HG03469 (cell line): ENCODE measurements at regions not wholly inside any gene's neighbourhood (a gene's known extent, or its start where the extent isn't known, plus 50 kb on each side); places are given as distances from the start of the nearest gene placed in this dataset.
"Not testable (repeated sequence)": the region's sequence is repeated elsewhere in the genome, so short reads cannot be mapped to it uniquely, and the experiment has no call there.

Source experiments
- ATAC-seq: cut with Tn5 transposase; IDR thresholded peaks from one replicate; pipeline ENCODE4 v1.9.1; 2021; ENCODE audit warnings: mild to moderate bottlenecking, moderate library complexity, moderate number of reproducible peaks; ENCODE audit not compliant: unreplicated experiment

DNA sequence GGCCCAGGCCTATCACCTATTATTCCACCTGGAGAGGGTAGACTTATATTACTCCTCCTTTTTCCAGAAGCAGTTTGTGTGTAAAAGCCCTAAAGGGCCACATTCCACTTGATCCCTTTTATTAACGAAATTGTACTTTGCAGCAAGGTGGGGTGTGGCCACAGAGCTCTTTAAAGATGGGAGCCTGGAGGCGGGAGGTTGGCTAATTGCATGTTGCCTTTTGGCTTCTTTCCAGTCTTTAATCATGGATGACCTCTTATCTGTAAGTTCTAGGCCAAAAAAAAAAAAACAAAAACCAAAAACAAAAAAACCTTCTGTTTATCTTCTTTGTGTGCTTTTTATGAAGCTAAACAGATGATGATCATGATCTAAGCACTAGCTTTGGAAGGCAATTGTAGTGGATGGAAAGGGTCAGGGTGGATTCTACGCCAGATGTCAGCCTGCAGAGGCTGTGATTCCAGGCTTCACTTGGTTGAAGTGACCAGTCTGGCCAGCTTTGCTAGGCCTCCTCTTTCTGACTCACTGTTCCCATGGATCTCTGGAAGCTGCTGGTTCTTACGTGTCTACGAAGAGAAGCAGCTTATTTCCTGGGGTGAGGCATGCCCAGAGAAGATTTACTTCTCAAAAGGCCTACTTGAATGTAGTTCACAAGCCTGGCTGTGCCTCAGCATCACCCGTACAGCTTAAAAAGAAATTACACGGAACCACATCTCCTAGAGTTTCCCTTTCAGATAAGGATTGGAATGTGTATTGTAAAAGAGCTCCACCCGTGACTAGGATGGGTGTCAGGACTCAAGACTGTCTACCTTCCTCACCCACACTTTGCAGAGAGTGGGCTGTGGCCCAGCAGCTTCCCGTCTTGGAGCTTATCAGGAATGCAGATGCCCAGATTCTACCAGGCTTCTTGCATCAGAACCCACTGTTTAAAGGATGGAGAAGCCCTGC, 330.9 kb upstream of the C2CD4B start:
- no peak for ATAC-seq

DNA sequence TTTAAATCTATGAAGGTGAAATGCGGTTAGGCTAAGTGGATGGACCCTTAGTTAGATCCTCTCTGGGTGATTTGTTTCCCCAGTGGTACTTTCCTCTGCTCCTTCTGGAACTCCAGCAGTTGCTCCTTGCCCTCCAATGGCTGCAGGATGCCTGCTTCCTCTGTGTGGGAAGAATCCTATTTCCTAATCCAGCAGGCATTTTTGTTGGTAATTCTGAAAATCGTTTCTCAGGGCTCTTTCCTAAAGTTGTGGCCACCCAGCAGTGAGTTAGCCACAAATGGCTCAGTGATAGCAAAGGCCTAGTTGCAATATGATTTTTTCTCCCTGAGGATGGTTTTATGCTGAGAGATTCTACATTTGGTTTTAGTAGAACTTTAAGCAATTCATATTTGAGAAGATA, 332.3 kb upstream of the C2CD4B start:
- ATAC-seq = no peak

DNA sequence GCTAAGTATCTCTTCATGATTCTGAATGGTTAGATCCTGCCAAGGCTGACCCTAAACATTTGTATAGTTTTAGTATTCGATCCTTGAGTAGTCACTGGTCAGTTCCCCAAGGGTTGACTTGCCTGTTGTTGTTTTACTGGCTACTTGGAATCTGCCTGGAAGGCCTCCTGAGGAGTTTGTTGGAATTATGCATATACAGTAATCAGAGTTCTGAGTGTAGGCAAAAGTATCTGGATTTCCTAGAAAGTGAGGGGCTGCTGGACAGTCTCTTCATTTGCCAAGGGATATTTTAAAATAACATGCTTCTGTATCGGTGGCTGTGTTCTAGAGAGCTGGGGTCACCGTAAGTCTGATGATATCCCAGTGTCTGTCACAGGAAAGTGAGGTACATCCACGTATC, 333.2 kb upstream of the C2CD4B start:
- no peak for ATAC-seq

DNA sequence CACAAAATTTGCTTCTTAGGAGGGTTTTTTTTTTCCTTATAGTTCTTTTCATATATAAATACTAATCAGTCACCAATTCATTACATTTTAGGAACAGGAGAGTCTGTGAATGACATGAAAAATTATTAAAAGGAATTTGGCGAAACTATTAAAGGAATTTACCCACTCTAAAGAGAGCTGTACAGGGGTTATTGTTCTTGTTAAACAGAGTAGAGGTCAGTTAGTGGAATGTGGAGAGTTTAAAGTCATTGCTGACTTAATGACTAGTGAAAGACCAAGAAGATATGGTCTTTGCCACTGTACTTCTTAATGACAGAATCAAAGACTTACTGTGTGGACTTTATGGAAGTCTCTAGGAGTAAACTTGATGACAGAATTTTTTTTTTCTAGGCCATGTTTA, 333.6 kb upstream of the C2CD4B start:
- ATAC-seq = no peak

DNA sequence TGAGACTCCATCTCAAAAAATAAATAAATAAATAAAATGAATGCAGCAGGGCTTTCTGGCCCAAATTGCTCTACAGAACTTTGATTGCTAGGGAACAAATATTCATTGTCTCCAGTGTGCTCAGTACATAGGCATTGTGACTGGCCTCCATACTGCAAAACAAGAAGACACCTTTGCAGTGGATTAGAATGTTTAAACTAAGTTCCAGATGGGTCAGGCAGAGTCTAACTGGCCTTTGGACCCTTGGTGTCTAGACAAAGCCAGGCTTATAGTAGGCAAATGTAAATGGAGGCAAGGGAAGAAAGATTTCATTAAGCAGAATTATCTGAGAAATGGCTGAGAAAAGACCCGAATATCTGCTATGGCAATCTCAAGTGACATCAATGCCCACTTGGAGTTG, 335.2 kb upstream of the C2CD4B start:
- ATAC-seq = no peak

DNA sequence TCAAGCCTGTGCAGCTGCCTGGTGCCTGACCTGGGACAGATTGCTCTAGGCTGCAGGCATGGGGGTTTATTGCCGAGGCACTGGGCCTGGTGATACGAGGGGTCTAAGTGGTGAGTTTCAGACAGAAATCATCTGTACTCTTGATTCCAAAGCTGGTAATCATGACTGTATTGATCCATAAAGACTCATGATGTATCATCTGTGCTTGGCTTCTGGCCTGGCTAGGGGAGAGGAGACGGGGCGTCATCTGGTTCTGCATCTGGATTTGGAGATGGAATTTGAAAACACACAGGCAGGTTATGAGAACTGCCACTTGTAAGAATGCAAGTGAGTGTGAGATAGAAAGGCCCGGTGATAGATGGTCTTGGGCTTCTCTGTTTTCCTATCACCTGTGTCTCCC, 337.4 kb upstream of the C2CD4B start:
- ATAC-seq = no peak

DNA sequence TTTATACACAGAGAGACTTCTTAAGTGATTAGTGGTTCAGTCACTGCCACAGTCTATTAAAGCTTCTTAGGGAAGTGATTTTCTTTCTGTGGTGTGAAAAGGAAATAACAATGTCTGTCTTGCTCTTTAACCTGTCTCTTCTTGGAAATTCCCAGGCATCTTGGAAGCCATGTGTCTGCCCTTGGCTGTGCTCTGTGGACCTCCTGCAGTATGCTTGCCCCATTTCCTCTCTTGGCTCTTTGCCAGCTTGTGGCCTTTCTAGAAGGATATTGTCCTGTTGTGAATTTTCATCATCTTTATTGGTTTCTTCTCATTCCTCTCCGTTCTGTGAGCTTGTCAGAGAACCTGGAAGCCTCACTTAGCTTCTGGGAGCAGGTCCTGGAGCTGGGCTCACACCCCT, 338.4 kb upstream of the C2CD4B start:
- ATAC-seq = no peak

DNA sequence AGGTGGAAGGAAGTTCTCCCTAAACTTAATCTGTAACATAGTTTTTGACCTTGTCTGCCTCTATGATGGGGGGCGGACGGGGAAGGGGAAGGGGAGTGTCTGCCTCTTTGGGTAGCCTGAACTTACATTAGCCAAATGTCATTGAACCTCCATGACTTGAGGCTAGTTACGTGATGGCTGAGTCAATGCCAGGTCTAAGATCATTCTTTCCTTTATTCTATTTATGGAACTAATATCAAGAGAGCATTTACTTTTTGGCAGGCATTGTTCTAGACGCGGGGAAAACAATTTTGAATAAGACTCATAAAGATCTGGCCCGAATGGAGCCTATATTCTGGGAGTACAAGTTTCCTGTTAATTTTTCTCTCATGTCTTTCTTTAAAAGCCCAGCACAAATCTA, 340.7 kb upstream of the C2CD4B start:
- ATAC-seq = no peak

DNA sequence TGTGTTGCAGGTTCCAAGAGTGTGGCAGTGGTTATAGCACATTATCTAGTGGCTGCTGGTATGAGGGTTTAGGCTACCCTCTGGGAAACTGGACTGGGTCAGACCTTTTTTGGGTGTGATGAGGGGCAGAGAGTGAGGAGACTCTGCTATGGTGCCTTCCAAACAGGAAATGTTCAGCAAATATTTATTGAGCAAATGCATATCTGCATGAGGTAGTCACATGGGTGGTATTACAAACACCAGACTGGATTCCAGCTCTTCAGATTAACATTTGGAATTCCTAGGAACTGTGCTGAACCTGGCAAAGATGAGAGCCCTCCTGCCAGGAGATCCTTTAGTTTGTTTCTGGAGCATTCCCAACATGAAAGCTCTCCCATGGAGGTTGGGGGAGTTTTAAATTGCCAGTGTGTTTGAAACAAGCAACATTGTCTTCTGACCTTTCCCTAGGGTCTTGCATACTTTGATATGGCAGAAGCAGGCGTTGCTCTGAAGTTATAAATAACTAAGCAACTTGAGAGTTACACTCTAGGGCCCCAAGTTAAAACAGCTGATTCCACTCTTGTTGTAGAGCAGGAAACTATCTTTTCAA, 341.2 kb upstream of the C2CD4B start:
- no peak for ATAC-seq

DNA sequence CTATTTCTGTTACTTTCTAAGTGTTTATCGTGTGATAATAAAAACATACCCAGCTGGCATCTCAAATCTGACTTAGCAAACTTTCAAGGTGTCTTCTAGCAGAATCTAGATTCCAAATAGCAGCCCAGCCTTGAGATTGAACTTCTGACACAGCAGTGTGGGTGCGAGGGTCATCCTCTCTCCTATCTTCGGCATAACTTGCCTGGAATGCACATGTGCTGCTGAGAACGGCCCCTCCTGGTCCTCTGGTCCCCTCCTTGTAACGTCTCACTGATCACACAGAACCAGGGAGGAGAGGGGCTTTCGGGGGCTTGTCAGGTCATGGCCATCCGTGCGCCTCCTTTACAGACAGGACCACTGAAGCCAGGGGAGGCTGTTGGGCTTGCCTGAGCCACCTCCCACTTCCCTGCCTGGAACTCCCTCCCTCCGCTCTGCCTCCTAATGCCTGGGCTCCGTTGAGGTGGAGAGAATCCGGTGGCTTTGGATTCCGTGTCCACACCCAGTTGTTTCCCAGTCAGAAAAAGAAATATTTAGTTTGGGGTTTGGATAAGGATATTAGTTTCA, 344.4 kb upstream of the C2CD4B start:
- no peak for ATAC-seq

DNA sequence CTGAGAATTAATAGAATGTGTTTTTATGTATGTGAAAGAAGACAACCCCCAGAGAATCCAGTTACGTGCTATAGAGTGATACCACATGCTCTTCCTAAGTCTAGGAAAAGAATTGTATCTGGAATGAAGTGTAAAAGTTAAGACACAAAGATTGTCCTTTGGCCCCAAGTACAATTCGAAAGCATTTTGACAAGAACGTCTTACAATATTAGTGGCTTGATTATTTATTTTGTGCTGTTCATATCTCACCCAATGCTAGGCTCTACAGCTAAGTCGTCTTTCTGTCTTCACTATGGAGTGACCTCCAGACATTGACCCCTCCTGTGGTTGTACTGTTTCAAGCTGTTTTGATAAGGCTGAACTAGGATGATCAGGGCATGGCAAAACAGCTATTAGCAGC, 345.7 kb upstream of the C2CD4B start:
- no peak for ATAC-seq

DNA sequence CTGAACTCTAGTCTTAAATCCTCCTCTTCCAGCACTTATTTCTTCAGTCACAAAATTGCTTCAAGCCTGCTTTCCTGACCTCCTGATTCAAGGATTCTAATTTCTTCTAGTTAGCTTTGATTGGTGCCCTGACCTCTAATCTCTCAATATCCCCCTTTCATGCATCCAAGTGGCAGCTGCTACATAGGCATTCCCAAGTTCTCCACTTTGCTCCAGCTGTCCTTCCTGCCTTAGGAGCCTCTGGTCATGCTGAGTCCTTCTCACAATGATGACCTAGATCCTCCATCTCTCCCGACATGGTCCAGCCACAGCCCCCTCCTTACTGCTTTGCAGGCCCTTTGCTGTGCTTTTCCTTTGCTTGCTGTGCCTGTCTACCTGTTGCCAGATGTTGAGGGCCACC, 347.8 kb upstream of the C2CD4B start:
- no peak for ATAC-seq

DNA sequence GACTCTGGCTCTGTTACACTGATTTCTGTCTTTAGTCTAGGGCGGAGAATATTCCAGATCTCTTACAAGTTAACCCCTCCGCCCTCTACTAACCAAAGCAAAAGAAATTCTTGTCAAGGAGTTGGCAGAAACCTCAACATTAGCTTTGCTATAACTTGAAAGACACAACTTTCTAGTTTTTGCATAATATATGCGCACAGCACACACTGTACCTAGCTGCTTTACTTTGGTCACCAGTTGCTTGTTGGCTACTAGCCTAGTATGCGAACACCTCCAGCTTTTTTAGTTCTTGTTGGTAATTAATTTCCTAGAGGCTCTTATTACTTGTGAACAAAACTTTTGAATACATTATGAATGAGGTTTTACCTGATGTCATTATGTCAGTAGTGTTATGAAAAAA, 348.8 kb upstream of the C2CD4B start:
- no peak for ATAC-seq

DNA sequence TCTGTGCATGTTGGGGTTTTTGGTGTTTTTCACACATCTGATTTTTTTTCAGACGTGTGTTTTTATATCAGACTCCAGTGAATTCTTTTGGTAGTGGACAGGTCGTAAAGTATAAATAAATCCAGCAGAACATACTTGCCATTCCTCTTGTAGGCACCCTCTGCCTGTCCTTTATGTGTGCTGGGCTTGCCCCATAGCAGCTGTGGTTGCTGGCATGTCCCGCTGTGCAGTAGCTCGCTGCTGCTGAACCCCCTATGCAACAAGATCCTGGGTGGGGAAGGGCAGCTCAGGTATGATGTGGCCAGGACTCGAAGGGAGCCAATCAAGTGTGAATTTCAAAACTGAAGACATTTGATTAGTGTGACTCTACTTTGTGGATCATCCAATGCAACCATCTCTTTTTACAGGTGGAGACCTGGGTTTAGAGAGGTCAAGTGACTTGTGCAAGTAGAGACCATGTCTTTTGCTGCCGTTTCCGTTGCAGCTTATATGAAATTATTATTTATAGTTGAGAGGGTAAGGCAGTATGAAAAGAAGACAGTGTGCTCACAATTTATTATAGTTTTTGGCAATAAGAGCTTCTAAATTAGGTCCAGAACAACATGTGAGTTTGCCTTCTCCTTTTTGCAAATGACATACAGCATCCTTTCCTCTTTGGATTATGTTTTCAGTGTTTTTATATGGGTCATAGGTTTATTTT, 350.8 kb upstream of the C2CD4B start:
- no peak for ATAC-seq

DNA sequence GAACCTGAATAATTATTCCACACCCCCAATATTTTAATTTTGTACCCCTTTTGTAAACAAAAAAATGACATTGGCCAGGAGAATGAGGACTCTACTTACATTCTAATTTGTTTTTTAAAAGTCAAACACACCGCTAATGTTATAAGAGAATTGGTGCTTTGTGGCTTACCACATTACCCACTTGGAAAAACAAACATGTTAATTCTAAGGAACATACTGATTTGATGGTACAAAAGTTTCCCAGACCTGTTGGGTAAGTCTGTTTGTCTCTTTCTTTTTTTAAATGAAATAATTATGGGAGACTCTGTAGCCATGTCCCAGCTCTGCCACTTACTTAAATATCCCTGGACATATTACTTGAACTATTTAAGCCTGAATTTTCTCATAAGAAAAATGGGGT, 352.5 kb upstream of the C2CD4B start:
- no peak for ATAC-seq

DNA sequence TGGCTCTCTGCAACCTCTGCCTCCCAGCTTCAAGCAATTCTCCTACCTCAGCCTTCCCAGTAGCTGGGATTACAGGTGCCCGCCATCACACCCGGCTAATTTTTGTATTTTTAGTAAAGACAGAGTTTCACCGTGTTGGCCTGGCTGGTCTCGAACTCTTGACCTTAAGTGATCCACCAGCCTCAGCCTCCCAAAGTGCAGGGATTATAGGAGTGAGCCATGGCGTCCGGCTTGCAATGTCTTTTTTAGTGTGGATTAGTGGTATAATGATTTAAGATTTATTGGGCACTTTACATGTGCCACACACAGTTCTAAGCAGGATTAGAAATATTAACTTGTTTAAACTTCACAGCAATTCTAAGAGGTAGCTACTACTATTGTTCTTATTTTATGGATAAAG, 353.6 kb upstream of the C2CD4B start:
- not testable (repeated sequence) for ATAC-seq

DNA sequence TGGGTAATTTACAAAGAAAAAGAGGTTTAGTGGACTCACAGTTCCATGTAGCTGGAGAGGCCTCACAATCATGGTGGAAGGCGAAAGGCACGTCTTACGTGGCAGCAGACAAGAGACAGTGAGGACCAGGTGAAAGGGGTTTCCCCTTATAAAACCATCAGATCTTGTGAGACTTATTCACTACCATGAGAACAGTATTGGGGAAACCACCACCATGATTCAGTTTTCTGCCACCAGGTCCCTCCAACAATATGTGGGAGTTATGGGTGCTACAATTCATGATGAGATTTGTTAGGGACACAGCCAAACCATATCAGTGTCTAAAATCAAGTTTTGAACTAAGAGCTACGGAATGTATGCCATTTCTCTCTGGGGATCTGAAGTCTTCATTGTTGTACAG, 354.8 kb upstream of the C2CD4B start:
- ATAC-seq = no peak

DNA sequence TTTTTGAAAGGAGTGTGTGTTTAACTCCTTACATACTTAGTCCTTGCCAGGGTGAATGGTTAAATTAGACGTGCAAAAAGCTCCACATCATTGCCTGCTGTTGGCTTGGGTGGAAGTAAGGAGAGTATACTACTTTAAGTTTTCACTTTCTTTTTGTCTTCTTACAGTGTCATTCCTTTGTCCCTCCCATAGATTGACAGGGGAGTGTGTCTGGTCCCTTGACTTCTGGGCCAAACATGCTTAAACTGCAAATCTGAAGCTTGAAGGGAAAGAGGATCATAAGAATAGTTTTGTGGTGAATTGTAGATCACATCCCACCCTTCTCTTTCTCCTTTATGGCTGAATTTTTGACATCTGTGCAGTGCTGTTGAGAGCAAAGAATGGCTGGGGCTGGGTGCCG, 355.8 kb upstream of the C2CD4B start:
- no peak for ATAC-seq

DNA sequence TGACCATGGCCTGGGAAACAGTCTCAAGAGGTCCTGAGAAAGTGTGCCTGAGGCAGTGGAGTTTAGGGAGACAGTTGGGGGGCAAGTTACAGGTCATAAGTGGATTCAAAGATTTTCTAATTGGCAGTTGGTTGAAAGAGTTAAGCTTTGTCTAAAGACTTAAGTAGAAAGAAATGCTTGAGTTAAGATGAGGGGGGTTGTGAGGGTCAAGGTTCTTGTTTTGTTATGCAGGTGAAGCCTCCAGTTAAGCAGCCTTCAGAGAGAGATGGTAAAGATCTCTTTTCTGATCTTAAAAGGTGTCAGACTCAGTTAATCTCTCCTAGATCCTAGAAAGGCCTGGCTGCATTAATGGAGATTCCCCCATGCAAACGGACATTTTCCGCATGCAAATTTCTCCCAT, 356.3 kb upstream of the C2CD4B start:
- no peak for ATAC-seq

DNA sequence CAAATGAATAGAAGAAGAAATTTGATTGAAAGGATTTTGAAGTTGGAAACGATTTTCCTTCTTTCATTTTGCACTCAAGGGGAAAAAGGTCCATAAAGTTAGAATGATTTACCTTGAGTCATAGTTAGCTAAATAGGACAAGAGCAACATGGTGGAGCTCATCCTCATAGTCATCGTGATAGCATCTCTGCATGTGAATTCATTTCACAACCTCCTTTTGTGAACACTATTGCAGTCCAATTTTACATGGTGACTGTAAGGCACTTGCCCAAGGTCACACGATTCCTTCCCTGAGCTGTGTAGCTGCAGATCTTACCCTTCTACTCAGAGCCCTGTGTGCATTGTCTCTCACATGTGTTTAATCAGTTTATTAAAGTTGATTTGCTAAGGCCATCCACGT, 359.8 kb upstream of the C2CD4B start:
- ATAC-seq = no peak

DNA sequence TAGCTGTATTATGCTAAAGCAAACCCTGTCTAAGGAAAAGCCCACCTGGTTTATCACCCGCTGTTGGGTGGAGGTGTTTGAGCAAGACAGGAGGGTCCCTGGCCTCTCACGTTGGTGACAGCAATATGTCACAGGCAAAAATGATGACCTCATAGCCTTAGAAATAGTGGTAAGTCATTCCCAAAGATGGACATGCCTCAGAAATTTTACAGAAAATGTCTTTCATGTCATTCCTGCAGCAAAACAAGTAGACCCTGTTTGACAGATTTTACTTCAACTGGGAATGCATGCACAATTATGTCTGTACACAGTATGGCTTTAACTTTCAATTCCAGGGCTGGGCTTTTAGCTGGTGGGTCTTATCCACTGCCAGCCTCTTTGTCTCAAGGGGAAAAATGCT, 362.3 kb upstream of the C2CD4B start:
- ATAC-seq = no peak

DNA sequence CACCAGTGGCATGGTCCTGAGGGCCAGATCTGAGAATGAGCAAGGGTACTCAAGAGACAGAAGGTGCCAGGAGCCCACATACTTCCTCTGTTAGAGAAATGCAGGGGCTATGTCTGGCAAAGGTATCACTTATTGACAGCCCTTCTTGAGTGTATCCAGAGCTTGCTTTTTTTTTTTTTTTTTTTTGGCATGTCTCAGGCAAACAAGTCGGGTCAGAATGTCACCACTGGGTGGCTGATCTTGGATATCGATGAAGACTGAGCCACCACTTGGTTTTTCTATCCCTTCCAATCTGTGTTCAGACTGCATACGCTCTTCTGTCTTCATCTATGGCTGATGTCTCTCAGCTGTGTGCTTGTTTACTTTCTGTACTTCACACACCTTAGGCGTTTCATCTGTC, 363.4 kb upstream of the C2CD4B start:
- ATAC-seq = no peak
